MCF 10A (cell line): ENCODE measurements at regions not wholly inside any gene's neighbourhood (a gene's known extent, or its start where the extent isn't known, plus 50 kb on each side); places are given as distances from the start of the nearest gene placed in this dataset.

Experiments used
- BruUV-seq: library from RNA; stranded (reverse); fragments of 400-500 nt; replicated peaks from 2 replicates; lab custom pipeline; 2021; lab: Mats Ljungman, UMichigan
- CTCF ChIA-PET: fragments of 300-600 bp; sonication (Branson Sonifier 250); formaldehyde crosslinking; extraction: SDS; loops from one replicate; lab custom pipeline; 2021; ENCODE audit warnings: antibody characterized with exemption, inconsistent platforms; lab: Yijun Ruan, JAX
- POLR2A ChIA-PET: fragments of 300-600, 350-650 bp; sonication (Branson Sonifier 250); formaldehyde crosslinking; extraction: SDS; loops from one replicate; lab custom pipeline; 2020; ENCODE audit warnings: antibody characterized with exemption, inconsistent platforms; lab: Yijun Ruan, JAX
- DNase-seq: peaks from one replicate; pipeline ENCODE4 v3.0.0-alpha.2; 2018; ENCODE audit not compliant: unreplicated experiment
- H3K27ac Mint-ChIP-seq: one replicate; pipeline ENCODE4 v1.8.0; 2022; ENCODE audit warnings: mild to moderate bottlenecking, low read depth, mixed read lengths; ENCODE audit not compliant: unreplicated experiment
- H3K27me3 Mint-ChIP-seq: one replicate; pipeline ENCODE4 v1.8.0; 2022; ENCODE audit warnings: mixed read lengths; ENCODE audit not compliant: insufficient read depth, unreplicated experiment
- H3K36me3 Mint-ChIP-seq: one replicate; pipeline ENCODE4 v1.8.0; 2022; ENCODE audit warnings: mild to moderate bottlenecking, moderate library complexity, mixed read lengths; ENCODE audit not compliant: insufficient read depth, unreplicated experiment
- H3K4me1 Mint-ChIP-seq: one replicate; pipeline ENCODE4 v1.8.0; 2022; ENCODE audit warnings: mixed read lengths; ENCODE audit not compliant: insufficient read depth, unreplicated experiment
- H3K4me3 Mint-ChIP-seq: one replicate; pipeline ENCODE4 v1.8.0; 2022; ENCODE audit warnings: mild to moderate bottlenecking, moderate library complexity, mixed read lengths; ENCODE audit not compliant: unreplicated experiment
- H3K9me3 Mint-ChIP-seq: one replicate; pipeline ENCODE4 v1.8.0; 2022; ENCODE audit warnings: mixed read lengths; ENCODE audit not compliant: unreplicated experiment
- intact Hi-C: fragments of 100-400 bp; cut with micrococcal nuclease; formaldehyde crosslinking; loops from 2 replicates; pipeline ENCODE4 v1.14.1; 2022
- TF ChIP-seq, protein P1 (sequence below): fragments of 200-600 bp; IDR thresholded peaks from one replicate; pipeline ENCODE4 v1.8.0; 2022; ENCODE audit warnings: antibody characterized with exemption, mild to moderate bottlenecking; ENCODE audit not compliant: unreplicated experiment

DNA sequence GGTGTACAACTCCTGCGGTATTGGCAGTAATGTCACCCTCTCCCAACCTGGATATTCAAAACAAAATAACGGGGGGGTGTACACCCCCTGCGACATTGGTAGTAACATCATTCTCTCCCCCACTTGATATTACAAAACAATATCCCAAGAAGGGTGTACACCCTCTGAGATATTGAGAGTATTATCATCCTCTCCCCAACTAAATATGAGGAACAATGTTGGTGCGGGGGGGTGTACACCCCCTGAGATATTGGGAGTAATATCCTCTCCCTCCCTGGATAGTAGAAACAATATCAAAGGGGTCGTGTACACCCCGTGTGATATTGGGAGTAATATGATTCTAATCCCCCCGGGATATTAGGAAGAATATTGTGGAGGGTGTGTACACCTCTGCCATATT, 71.4 kb upstream of the ADGRA3 start:
- Mint-ChIP-seq H3K4me1 (no peaks in the 10 kb centered on the region), H3K27ac (no peak overlapping the region), H3K4me3 (no peak overlapping the region), H3K36me3 (no peaks in the 10 kb centered on the region), H3K27me3 (no peaks in the 10 kb centered on the region), H3K9me3 (no peaks in the 10 kb centered on the region)
- POLR2A ChIA-PET: no interaction called here
- no peak for DNase-seq
- CTCF ChIA-PET: no interaction called here
- TF ChIP-seq, protein P1, sequence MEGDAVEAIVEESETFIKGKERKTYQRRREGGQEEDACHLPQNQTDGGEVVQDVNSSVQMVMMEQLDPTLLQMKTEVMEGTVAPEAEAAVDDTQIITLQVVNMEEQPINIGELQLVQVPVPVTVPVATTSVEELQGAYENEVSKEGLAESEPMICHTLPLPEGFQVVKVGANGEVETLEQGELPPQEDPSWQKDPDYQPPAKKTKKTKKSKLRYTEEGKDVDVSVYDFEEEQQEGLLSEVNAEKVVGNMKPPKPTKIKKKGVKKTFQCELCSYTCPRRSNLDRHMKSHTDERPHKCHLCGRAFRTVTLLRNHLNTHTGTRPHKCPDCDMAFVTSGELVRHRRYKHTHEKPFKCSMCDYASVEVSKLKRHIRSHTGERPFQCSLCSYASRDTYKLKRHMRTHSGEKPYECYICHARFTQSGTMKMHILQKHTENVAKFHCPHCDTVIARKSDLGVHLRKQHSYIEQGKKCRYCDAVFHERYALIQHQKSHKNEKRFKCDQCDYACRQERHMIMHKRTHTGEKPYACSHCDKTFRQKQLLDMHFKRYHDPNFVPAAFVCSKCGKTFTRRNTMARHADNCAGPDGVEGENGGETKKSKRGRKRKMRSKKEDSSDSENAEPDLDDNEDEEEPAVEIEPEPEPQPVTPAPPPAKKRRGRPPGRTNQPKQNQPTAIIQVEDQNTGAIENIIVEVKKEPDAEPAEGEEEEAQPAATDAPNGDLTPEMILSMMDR: no peak
- BruUV-seq: no TSS peak
- intact Hi-C loops: no loop called here

DNA sequence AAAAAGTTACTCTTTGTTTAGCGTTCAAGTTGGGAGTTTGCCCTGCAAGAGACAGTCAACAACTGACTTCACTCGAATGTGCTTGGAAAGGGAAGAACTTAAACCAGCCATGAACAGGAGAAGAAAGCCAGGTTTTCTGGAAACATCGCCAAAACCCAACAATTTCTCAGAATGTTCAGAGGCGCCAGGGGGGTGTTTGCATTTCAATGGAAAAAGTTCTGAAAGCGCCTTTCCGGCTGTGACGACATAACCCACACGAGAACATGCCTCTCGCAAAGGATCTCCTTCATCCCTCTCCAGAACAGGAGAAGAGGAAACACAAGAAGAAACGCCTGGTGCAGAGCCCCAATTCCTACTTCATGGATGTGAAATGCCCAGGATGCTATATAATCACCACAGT, 78.1 kb upstream of the ADGRA3 start:
- ChIA-PET CTCF (no interaction called here), POLR2A (no interaction called here)
- no peaks in the 10 kb centered on the region for H3K9me3 Mint-ChIP-seq
- intact Hi-C loops: no loop called here
- no peak overlapping the region for H3K4me3 Mint-ChIP-seq
- no peak overlapping the region for H3K27ac Mint-ChIP-seq
- no peaks in the 10 kb centered on the region for H3K27me3 Mint-ChIP-seq
- no peak for DNase-seq
- no peaks in the 10 kb centered on the region for H3K36me3 Mint-ChIP-seq
- TF ChIP-seq, protein P1: no peak
- no TSS peak for BruUV-seq
- H3K4me1 Mint-ChIP-seq: no peaks in the 10 kb centered on the region

DNA sequence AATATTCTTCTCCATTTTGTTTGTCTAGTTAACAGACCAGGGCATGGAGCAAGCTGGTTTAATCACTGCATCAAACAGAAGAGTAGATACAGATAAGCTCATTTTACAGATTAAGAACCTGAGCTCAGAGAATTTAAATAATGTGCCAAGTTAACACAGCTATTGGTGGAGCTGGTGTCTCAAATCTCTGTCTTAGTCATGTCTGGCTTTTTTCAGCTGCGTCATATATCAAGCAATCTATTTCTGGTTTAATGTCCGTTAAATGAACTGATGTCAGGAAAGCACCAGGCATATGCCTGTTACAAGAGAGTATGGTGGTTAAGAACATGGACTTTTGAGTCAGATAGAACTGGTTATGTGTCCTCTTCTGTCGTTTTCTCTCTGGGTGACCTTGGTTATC, 79.8 kb upstream of the ADGRA3 start:
- no peaks in the 10 kb centered on the region for H3K9me3 Mint-ChIP-seq
- intact Hi-C loops: no loop called here
- no TSS peak for BruUV-seq
- CTCF ChIA-PET: interaction anchor here (1.3 kb wide), 1 partner anchor 11 kb away, joined by 4 read pairs; no protein-coding TSS in a partner anchor
- TF ChIP-seq, protein P1: no peak
- H3K4me3 Mint-ChIP-seq: no peak overlapping the region
- H3K27ac Mint-ChIP-seq: no peak overlapping the region
- DNase-seq: no peak
- H3K36me3 Mint-ChIP-seq: no peaks in the 10 kb centered on the region
- no peaks in the 10 kb centered on the region for H3K4me1 Mint-ChIP-seq
- POLR2A ChIA-PET: no interaction called here
- no peaks in the 10 kb centered on the region for H3K27me3 Mint-ChIP-seq

DNA sequence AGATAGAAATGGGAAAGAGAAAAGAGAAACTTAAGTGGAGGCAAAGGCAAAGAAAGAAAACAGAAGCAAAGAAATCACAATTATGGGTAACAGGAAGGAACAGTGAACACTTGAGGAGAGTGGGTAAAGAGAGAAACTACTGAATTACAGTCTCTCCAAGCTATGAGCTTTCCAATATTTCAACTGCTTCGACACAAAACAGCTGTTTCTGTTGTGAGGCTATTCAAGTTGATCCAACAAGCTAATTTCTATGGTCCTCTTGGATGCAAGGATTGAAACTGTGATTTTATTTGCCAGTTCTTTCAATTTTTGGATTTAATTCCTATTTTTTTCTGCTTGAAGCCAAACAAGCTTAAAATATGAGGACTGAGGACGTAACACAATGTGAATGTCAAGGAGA, 80.5 kb upstream of the ADGRA3 start:
- no peaks in the 10 kb centered on the region for H3K9me3 Mint-ChIP-seq
- H3K4me3 Mint-ChIP-seq: no peak overlapping the region
- TF ChIP-seq, protein P1: no peak
- POLR2A ChIA-PET: interaction anchor here (0.6 kb wide), 1 partner anchor 95 kb away, joined by 6 read pairs; no protein-coding TSS in a partner anchor
- no peaks in the 10 kb centered on the region for H3K27me3 Mint-ChIP-seq
- H3K36me3 Mint-ChIP-seq: no peaks in the 10 kb centered on the region
- H3K4me1 Mint-ChIP-seq: no peaks in the 10 kb centered on the region
- H3K27ac Mint-ChIP-seq: no peak overlapping the region
- no TSS peak for BruUV-seq
- intact Hi-C loops: no loop called here
- CTCF ChIA-PET: interaction anchor here (1.3 kb wide), 1 partner anchor 11 kb away, joined by 4 read pairs; no protein-coding TSS in a partner anchor
- no peak for DNase-seq
